HG02885 (cell line): ENCODE measurements at regions not wholly inside any gene's neighbourhood (a gene's known extent, or its start where the extent isn't known, plus 50 kb on each side); places are given as distances from the start of the nearest gene placed in this dataset.
"Not testable (repeated sequence)": the region's sequence is repeated elsewhere in the genome, so short reads cannot be mapped to it uniquely, and the experiment has no call there.

ENCODE experiments used
- ATAC-seq: cut with Tn5 transposase; IDR thresholded peaks from one replicate; pipeline ENCODE4 v1.9.1; 2021; ENCODE audit warnings: mild to moderate bottlenecking; ENCODE audit not compliant: unreplicated experiment, poor library complexity

GRCh38 chrX:1062351-1062750 is 150.1 kb downstream of the CRLF2 start:
- ATAC-seq = no peak

- no peak for ATAC-seq
These were observed 151.9 kb downstream of the CRLF2 start for GRCh38 chrX:1060562-1060960.

GRCh38 chrX:1059576-1060561 is 152.6 kb downstream of the CRLF2 start:
- no peak for ATAC-seq

GRCh38 chrX:1053600-1053999 is 158.8 kb downstream of the CRLF2 start:
- ATAC-seq = not testable (repeated sequence)

- ATAC-seq = no peak
These were observed 159.4 kb downstream of the CRLF2 start for GRCh38 chrX:1053072-1053471.

- no peak for ATAC-seq
These were observed 160.4 kb downstream of the CRLF2 start for GRCh38 chrX:1052021-1052420.

GRCh38 chrX:1051421-1051820 is 161.0 kb downstream of the CRLF2 start:
- ATAC-seq = no peak

GRCh38 chrX:1045680-1046314 is 166.7 kb downstream of the CRLF2 start:
- no peak for ATAC-seq

- ATAC-seq = no peak
These were observed 171.4 kb downstream of the CRLF2 start for GRCh38 chrX:1041091-1041490.

GRCh38 chrX:1035931-1036330 is 176.5 kb downstream of the CRLF2 start:
- not testable (repeated sequence) for ATAC-seq

GRCh38 chrX:1035206-1035605 is 177.2 kb downstream of the CRLF2 start:
- ATAC-seq = no peak

- no peak for ATAC-seq
These were observed 177.7 kb downstream of the CRLF2 start for GRCh38 chrX:1034717-1035116.

- no peak for ATAC-seq
These were observed 180.7 kb downstream of the CRLF2 start for GRCh38 chrX:1031521-1032430.

GRCh38 chrX:1029494-1029893 is 183.0 kb downstream of the CRLF2 start:
- no peak for ATAC-seq

GRCh38 chrX:1027680-1028079 is 184.8 kb downstream of the CRLF2 start:
- ATAC-seq = no peak

GRCh38 chrX:1027133-1027532 is 185.3 kb downstream of the CRLF2 start:
- ATAC-seq = no peak

- ATAC-seq = no peak
These were observed 186.0 kb downstream of the CRLF2 start for GRCh38 chrX:1026263-1027015.

- ATAC-seq = no peak
These were observed 187.0 kb downstream of the CRLF2 start for GRCh38 chrX:1025413-1025812.

GRCh38 chrX:1023676-1024075 is 188.8 kb downstream of the CRLF2 start:
- no peak for ATAC-seq
